ENCODE measurements at regions not wholly inside any gene's neighbourhood (a gene's known extent, or its start where the extent isn't known, plus 50 kb on each side); places are given as distances from the start of the nearest gene placed in this dataset.

DNA sequence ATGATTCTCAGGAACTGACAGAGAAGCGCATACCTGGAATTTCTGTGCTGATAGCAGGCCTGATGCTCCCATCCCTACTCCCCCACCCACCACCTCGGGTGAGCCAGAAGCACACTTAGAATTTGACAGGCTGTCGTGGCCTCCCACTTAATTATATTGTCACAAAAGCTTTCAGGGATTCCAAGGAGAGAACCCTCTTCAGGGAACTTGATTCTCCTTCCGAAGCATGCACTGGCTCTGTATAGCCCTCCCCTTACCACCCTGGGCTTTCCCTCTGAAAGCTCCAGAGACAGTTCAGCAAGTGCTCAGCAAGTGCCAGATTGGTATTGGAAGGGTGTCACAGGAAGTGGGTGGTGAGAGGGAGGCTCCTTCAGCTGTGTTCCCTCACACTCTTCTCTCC lies 252.5 kb upstream of the SIX2 start:
- peaks cover 0 to 26% (median 6%) of the 10 kb centered on the region in 4 donors for H3K4me1 ChIP-seq
- no peak for DNase-seq (ENCODE audit: low spot score in 2 of 2)
- no peaks in the 10 kb centered on the region for H3K36me3 ChIP-seq
- no peak overlapping the region for H3K27ac ChIP-seq
- TF ChIP-seq POLR2A (IDR thresholded peaks at IDR 0.05) (no peak), EP300 (IDR thresholded peaks at IDR 0.05) (no peak)
- TF ChIP-seq, protein P1, sequence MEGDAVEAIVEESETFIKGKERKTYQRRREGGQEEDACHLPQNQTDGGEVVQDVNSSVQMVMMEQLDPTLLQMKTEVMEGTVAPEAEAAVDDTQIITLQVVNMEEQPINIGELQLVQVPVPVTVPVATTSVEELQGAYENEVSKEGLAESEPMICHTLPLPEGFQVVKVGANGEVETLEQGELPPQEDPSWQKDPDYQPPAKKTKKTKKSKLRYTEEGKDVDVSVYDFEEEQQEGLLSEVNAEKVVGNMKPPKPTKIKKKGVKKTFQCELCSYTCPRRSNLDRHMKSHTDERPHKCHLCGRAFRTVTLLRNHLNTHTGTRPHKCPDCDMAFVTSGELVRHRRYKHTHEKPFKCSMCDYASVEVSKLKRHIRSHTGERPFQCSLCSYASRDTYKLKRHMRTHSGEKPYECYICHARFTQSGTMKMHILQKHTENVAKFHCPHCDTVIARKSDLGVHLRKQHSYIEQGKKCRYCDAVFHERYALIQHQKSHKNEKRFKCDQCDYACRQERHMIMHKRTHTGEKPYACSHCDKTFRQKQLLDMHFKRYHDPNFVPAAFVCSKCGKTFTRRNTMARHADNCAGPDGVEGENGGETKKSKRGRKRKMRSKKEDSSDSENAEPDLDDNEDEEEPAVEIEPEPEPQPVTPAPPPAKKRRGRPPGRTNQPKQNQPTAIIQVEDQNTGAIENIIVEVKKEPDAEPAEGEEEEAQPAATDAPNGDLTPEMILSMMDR (IDR thresholded peaks at IDR 0.05), result no peak
- no peaks in the 10 kb centered on the region for H3K9me3 ChIP-seq
- H3K4me3 ChIP-seq, result no peak overlapping the region
- no peaks in the 10 kb centered on the region for H3K27me3 ChIP-seq
- WGBS, 2 donors, result 81 to 87% methylated on average over 4 of the region's 4 CpGs

DNA sequence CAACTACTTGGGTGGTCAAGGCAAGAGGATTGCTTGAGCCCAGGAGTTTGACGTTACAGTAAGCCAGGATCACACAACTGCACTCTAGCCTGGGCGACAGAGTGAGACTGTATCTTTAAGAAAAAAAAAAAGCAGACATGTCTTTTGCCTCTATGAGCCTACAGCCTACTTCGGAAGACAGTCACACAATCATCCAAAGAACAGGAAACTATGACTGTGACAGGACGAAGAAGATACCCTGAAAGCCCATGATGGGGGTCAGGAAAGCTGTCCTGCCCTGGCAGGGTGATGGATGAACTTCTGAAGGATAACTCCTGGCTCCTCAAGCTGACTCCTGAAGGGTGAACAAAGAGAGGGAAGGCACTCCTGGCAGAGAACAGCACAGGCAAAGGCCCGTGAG lies 251.7 kb upstream of the SIX2 start:
- H3K27me3 ChIP-seq, result no peaks in the 10 kb centered on the region
- WGBS, 2 donors, result 72 to 80% methylated on average over 4 to 5 of the region's 5 CpGs
- no peak overlapping the region for H3K27ac ChIP-seq
- DNase-seq (ENCODE audit: low spot score in 2 of 2), result no peak
- TF ChIP-seq, protein P1 (IDR thresholded peaks at IDR 0.05), result no peak
- TF ChIP-seq POLR2A (IDR thresholded peaks at IDR 0.05) (no peak), EP300 (IDR thresholded peaks at IDR 0.05) (no peak)
- peaks cover 0 to 26% (median 6%) of the 10 kb centered on the region in 4 donors for H3K4me1 ChIP-seq
- no peaks in the 10 kb centered on the region for H3K36me3 ChIP-seq
- H3K4me3 ChIP-seq, result no peak overlapping the region
- no peaks in the 10 kb centered on the region for H3K9me3 ChIP-seq

DNA sequence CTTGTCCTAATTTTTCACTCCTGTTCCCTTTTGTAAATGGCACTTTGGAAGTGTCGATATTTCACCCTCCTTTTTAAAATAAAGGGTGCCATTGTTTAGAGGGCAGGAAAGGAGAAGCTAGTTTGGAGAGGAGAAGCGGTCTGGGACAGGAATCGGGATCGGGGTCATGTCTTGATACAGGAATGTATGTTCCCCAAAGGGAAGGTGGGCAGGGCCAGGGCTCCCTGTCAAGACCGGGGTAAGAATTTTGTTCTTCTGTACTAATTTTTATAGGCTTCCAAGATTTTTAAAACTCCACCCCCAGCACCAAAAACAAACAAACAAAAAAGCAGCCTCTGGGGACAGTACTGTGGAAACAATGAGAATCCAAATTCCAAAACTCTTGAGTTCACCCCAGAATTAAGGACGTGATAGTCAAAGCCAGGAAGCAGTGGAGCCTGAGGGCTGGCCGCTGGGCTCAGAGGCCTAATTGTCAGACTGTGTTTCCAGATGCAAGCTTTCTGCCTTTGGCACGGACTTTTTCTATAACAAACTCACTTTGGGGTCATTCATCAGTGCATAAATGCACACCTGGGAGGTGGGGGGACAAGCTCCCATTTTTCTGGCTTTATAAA lies 250.4 kb upstream of the SIX2 start:
- peaks cover 0 to 26% (median 6%) of the 10 kb centered on the region in 4 donors for H3K4me1 ChIP-seq
- H3K36me3 ChIP-seq, result no peaks in the 10 kb centered on the region
- TF ChIP-seq EP300 (IDR thresholded peaks at IDR 0.05), result no peak
- TF ChIP-seq POLR2A (IDR thresholded peaks at IDR 0.05), result no peak
- TF ChIP-seq, protein P1 (IDR thresholded peaks at IDR 0.05), result no peak
- H3K4me3 ChIP-seq, result no peak overlapping the region
- H3K27ac ChIP-seq, result no peak overlapping the region
- DNase-seq (ENCODE audit: low spot score in 2 of 2), result peak in 1 of 2 donors; percentile 14
- no peaks in the 10 kb centered on the region for H3K9me3 ChIP-seq
- no peaks in the 10 kb centered on the region for H3K27me3 ChIP-seq
- 34 to 38% methylated on average over 8 of the region's 8 CpGs for WGBS, 2 donors

DNA sequence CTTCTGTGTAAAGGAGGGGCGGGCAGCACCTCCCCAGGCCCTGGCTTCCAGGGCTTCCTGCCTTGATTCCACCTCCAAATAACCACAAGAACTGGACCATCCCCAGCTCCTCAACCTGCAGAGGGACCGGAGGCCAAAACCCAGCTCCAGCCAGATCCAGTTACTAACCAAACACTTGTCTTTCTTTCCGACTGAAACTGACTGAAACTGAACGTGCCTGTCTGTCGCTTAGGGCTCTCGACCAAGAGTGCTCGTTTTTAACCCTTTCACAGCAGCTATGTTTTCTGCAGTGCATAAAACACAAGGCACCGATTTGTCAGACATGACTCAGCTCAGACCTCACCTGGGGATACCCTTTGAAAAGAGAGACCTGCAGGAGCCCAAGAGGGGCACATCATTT lies 249.9 kb upstream of the SIX2 start:
- TF ChIP-seq POLR2A (IDR thresholded peaks at IDR 0.05), result no peak
- TF ChIP-seq EP300 (IDR thresholded peaks at IDR 0.05), result no peak
- TF ChIP-seq, protein P1 (IDR thresholded peaks at IDR 0.05), result no peak
- no peak overlapping the region for H3K4me3 ChIP-seq
- H3K9me3 ChIP-seq, result no peaks in the 10 kb centered on the region
- WGBS, 2 donors, result 35 to 43% methylated on average over 8 of the region's 8 CpGs
- DNase-seq (ENCODE audit: low spot score in 2 of 2), result no peak
- no peaks in the 10 kb centered on the region for H3K27me3 ChIP-seq
- no peaks in the 10 kb centered on the region for H3K36me3 ChIP-seq
- peak overlapping the region in 1 of 4 donors; percentile 26 for H3K27ac ChIP-seq
- peaks cover 0 to 26% (median 6%) of the 10 kb centered on the region in 4 donors for H3K4me1 ChIP-seq

DNA sequence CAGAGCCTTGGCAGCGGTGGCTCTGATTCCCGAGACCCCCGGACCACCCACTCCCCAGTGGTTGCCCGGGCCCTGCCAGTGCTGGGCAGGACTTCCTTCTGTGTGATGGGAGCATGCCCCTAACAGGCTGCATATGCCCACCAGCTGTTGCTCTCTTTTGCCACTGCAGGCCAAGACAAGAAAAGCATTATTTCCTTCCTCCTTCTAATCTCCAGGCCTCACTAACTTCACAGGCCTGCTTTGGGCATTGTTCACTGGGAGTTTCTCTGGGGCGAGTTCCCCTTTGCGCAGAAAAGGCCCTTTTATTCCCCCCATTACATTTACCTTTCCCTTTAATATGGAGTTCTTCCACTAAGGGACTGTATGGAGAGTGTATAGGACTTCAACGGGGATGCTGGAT lies 249.1 kb upstream of the SIX2 start:
- no peaks in the 10 kb centered on the region for H3K27me3 ChIP-seq
- no peaks in the 10 kb centered on the region for H3K36me3 ChIP-seq
- H3K9me3 ChIP-seq, result no peaks in the 10 kb centered on the region
- 40 to 44% methylated on average over 7 of the region's 7 CpGs for WGBS, 2 donors
- H3K27ac ChIP-seq, result no peak overlapping the region
- peaks cover 0 to 26% (median 6%) of the 10 kb centered on the region in 4 donors for H3K4me1 ChIP-seq
- no peak overlapping the region for H3K4me3 ChIP-seq
- TF ChIP-seq, protein P1 (IDR thresholded peaks at IDR 0.05), result no peak
- TF ChIP-seq EP300 (IDR thresholded peaks at IDR 0.05) (no peak), POLR2A (IDR thresholded peaks at IDR 0.05) (no peak)
- no peak for DNase-seq (ENCODE audit: low spot score in 2 of 2)

Data from tibial nerve (tissue), 4 donors.